Neural cell (in vitro differentiated cells): ENCODE measurements at regions not wholly inside any gene's neighbourhood (a gene's known extent, or its start where the extent isn't known, plus 50 kb on each side); places are given as distances from the start of the nearest gene placed in this dataset.

ENCODE experiments used
- H2AFZ ChIP-seq: fragments of 200-600, 300-800 bp; sonication (generic), shearing (Covaris generic); 2 replicates; pipeline ENCODE4 v1.6.0; 2014; ENCODE audit warnings: low read depth, mild to moderate bottlenecking, antibody characterized with exemption, low read length, moderate library complexity
- H3F3A ChIP-seq: fragments of 200-600 bp; shearing (Covaris generic); 2 replicates; pipeline ENCODE4 v1.6.1; 2016; ENCODE audit warnings: mild to moderate bottlenecking, moderate library complexity, mixed read lengths, antibody characterized with exemption, low read length; ENCODE audit not compliant: insufficient read depth, poor library complexity, severe bottlenecking
- H3K27ac ChIP-seq: fragments of 200-600, 300-800 bp; sonication (generic), shearing (Covaris generic); 2 replicates; pipeline ENCODE4 v1.5.1; 2014; ENCODE audit warnings: mild to moderate bottlenecking, low read length, moderate library complexity
- H3K27me3 ChIP-seq: fragments of 300-800, 200-600 bp; sonication (generic), shearing (Covaris generic); 2 replicates; pipeline ENCODE4 v1.6.0; 2014; ENCODE audit warnings: mild to moderate bottlenecking, low read depth, low read length, moderate library complexity; ENCODE audit not compliant: insufficient read depth
- H3K36me3 ChIP-seq: fragments of 300-800, 200-600 bp; sonication (generic), shearing (Covaris generic); 2 replicates; pipeline ENCODE4 v1.5.1; 2014; ENCODE audit warnings: mild to moderate bottlenecking, antibody characterized with exemption, low read length, moderate library complexity; ENCODE audit not compliant: insufficient read depth
- H3K4me2 ChIP-seq: fragments of 300-800, 200-600 bp; sonication (generic), shearing (Covaris generic); 2 replicates; pipeline ENCODE4 v1.6.0; 2014; ENCODE audit warnings: mild to moderate bottlenecking, low read length
- H3K4me3 ChIP-seq: fragments of 300-800, 200-600 bp; sonication (generic), shearing (Covaris generic); 2 replicates; pipeline ENCODE4 v1.5.1; 2014; ENCODE audit warnings: mild to moderate bottlenecking, low read length, moderate library complexity
- H3K79me2 ChIP-seq: fragments of 200-600 bp; shearing (Covaris generic); replicated peaks from 2 replicates; pipeline ENCODE4 v1.6.0; 2014; ENCODE audit warnings: mild to moderate bottlenecking, low read length, moderate library complexity; ENCODE audit not compliant: insufficient read depth
- H3K9ac ChIP-seq: fragments of 300-800, 200-600 bp; sonication (generic), shearing (Covaris generic); 2 replicates; pipeline ENCODE4 v1.6.1; 2016; ENCODE audit warnings: mild to moderate bottlenecking, low read length, mixed read lengths
- H3K9me2 ChIP-seq: fragments of 200-600 bp; shearing (Covaris generic); 2 replicates; pipeline ENCODE4 v1.6.1; 2016; ENCODE audit warnings: mild to moderate bottlenecking, low read length, mixed read lengths; ENCODE audit not compliant: insufficient read depth
- H3K9me3 ChIP-seq: fragments of 200-600, 300-800 bp; sonication (generic), shearing (Covaris generic); 2 replicates; pipeline ENCODE4 v1.6.1; 2016; ENCODE audit warnings: mild to moderate bottlenecking, mixed run types, low read length, moderate library complexity, mixed read lengths
- H4K20me1 ChIP-seq: fragments of 200-600 bp; shearing (Covaris generic); 2 replicates; pipeline ENCODE4 v1.6.1; 2016; ENCODE audit warnings: mild to moderate bottlenecking, mixed run types; ENCODE audit not compliant: insufficient read depth
- CTCF ChIP-seq: fragments of 450-650 bp; IDR thresholded peaks from 2 replicates; pipeline ENCODE4 v1.5.1; 2014; ENCODE audit warnings: antibody characterized with exemption, mild to moderate bottlenecking, moderate library complexity; ENCODE audit not compliant: poor library complexity, severe bottlenecking
- EP300 ChIP-seq: fragments of 450-650 bp; conservative IDR thresholded peaks from 2 replicates; pipeline ENCODE4 v1.6.1; 2014; ENCODE audit warnings: antibody characterized with exemption, mild to moderate bottlenecking, moderate library complexity; ENCODE audit not compliant: poor library complexity, severe bottlenecking
- EZH2 ChIP-seq: fragments of 200-600, 300-800 bp; shearing (Covaris generic), sonication (generic); IDR thresholded peaks from 2 replicates; pipeline ENCODE4 v1.6.1; 2014; ENCODE audit warnings: antibody characterized with exemption, low read length, borderline replicate concordance, mild to moderate bottlenecking; ENCODE audit not compliant: insufficient read depth, poor library complexity, severe bottlenecking
- MXI1 ChIP-seq: fragments of 450-650 bp; conservative IDR thresholded peaks from 2 replicates; pipeline ENCODE4 v1.6.1; 2014; ENCODE audit warnings: antibody characterized with exemption, mild to moderate bottlenecking; ENCODE audit not compliant: poor library complexity, severe bottlenecking
- POLR2AphosphoS5 ChIP-seq: IDR thresholded peaks from 2 replicates; pipeline ENCODE4 v1.6.1; 2012
- RAD21 ChIP-seq: fragments of 450-650 bp; conservative IDR thresholded peaks from 2 replicates; pipeline ENCODE4 v1.6.1; 2014; ENCODE audit warnings: antibody characterized with exemption, mild to moderate bottlenecking, moderate library complexity
- SMC3 ChIP-seq: fragments of 450-650 bp; conservative IDR thresholded peaks from 2 replicates; pipeline ENCODE4 v1.6.1; 2014; ENCODE audit warnings: antibody characterized with exemption, mild to moderate bottlenecking, moderate library complexity; ENCODE audit not compliant: poor library complexity
- TAF1 ChIP-seq: IDR thresholded peaks from 2 replicates; pipeline ENCODE4 v1.6.1; 2012; ENCODE audit warnings: low read depth
- TF ChIP-seq, protein P1 (sequence below): IDR thresholded peaks from 2 replicates; pipeline ENCODE4 v1.6.1; 2012; ENCODE audit warnings: borderline replicate concordance

DNA sequence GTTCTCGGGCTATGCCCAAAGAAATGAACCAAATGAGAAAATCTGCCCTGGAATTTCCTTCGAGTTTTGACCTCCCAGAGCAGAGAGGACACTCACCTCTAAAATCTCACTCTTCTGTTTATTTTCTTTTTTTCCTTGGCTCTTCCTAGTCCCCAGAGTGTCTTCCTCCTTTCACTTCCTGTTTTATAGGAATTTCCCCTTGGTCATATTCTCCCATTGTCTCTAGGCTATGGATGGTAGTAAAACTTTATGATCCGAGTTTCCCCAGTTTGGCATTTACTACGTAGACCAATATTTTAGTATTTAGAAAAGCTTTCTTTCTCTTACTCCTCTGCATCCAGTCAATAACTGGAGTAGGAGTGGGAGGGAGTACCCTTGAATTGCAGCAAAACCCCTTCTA lies 354.5 kb upstream of the ZNF608 start:
- Histone ChIP-seq H3K36me3 (no peaks in the 10 kb centered on the region), H3K4me2 (no peak overlapping the region), H2AFZ (no peak overlapping the region), H3K9me3 (peaks cover 3% of the 10 kb centered on the region), H3K27ac (no peak overlapping the region), H4K20me1 (no peaks in the 10 kb centered on the region), H3F3A (no peaks in the 10 kb centered on the region), H3K4me3 (no peak overlapping the region), H3K79me2 (no peaks in the 10 kb centered on the region), H3K9ac (no peak overlapping the region), H3K9me2 (no peaks in the 10 kb centered on the region), H3K27me3 (no peaks in the 10 kb centered on the region)
- no peak for TF ChIP-seq CTCF
- no peak for TF ChIP-seq POLR2AphosphoS5
- TF ChIP-seq SMC3 = no peak
- no peak for TF ChIP-seq MXI1
- no peak for TF ChIP-seq RAD21
- no peak for TF ChIP-seq TAF1
- TF ChIP-seq, protein P1, sequence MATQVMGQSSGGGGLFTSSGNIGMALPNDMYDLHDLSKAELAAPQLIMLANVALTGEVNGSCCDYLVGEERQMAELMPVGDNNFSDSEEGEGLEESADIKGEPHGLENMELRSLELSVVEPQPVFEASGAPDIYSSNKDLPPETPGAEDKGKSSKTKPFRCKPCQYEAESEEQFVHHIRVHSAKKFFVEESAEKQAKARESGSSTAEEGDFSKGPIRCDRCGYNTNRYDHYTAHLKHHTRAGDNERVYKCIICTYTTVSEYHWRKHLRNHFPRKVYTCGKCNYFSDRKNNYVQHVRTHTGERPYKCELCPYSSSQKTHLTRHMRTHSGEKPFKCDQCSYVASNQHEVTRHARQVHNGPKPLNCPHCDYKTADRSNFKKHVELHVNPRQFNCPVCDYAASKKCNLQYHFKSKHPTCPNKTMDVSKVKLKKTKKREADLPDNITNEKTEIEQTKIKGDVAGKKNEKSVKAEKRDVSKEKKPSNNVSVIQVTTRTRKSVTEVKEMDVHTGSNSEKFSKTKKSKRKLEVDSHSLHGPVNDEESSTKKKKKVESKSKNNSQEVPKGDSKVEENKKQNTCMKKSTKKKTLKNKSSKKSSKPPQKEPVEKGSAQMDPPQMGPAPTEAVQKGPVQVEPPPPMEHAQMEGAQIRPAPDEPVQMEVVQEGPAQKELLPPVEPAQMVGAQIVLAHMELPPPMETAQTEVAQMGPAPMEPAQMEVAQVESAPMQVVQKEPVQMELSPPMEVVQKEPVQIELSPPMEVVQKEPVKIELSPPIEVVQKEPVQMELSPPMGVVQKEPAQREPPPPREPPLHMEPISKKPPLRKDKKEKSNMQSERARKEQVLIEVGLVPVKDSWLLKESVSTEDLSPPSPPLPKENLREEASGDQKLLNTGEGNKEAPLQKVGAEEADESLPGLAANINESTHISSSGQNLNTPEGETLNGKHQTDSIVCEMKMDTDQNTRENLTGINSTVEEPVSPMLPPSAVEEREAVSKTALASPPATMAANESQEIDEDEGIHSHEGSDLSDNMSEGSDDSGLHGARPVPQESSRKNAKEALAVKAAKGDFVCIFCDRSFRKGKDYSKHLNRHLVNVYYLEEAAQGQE = no peak
- no peak for TF ChIP-seq EP300
- TF ChIP-seq EZH2 = no peak

DNA sequence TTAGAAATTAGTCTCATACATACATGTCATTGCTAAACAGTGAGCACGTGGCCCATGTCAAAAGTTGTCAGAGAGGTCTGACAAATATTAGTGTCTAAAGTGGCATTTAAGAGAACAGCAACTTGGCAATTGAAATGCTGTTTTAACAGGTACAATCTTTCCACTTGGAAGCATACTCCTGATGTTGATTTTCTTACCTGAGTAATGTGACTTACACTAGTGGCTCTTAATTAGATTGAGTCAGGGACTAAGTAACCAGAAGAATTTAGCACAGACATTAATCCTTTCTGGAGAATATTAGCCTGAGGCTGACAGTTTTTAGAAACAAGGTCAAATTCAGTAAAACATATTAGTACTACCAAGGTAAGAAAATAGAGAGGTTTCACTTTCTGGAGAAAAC lies 357.0 kb upstream of the ZNF608 start:
- TF ChIP-seq CTCF (no peak), EZH2 (no peak), POLR2AphosphoS5 (no peak), TAF1 (no peak), RAD21 (no peak), EP300 (no peak), MXI1 (no peak), SMC3 (no peak)
- TF ChIP-seq, protein P1 = no peak
- Histone ChIP-seq H3K9me3 (no peaks in the 10 kb centered on the region), H3K9ac (no peak overlapping the region), H4K20me1 (no peaks in the 10 kb centered on the region), H3K27me3 (no peaks in the 10 kb centered on the region), H3K4me2 (no peak overlapping the region), H3K4me3 (no peak overlapping the region), H3K36me3 (no peaks in the 10 kb centered on the region), H3F3A (no peaks in the 10 kb centered on the region), H3K9me2 (no peaks in the 10 kb centered on the region), H2AFZ (no peak overlapping the region), H3K79me2 (no peaks in the 10 kb centered on the region), H3K27ac (no peak overlapping the region)
